Endothelial cell of umbilical vein (primary cell): ENCODE measurements at regions not wholly inside any gene's neighbourhood (a gene's known extent, or its start where the extent isn't known, plus 50 kb on each side); places are given as distances from the start of the nearest gene placed in this dataset.
"Not testable (repeated sequence)": the region's sequence is repeated elsewhere in the genome, so short reads cannot be mapped to it uniquely, and the experiment has no call there.

Experiments used
- BruUV-seq: library from RNA; stranded (reverse); fragments of 400-500 nt; replicated peaks from 2 replicates; lab custom pipeline; 2021; lab: Mats Ljungman, UMichigan
- CTCF ChIA-PET: fragments of 300-600, 350-600 bp; sonication (Branson Sonifier 250); formaldehyde crosslinking; loops from one replicate; lab custom pipeline; 2021; ENCODE audit warnings: antibody characterized with exemption, inconsistent platforms; lab: Charles Lee
- POLR2A ChIA-PET: fragments of 300-600, 350-600 bp; sonication (Branson Sonifier 250); formaldehyde crosslinking; loops from one replicate; lab custom pipeline; 2021; ENCODE audit warnings: antibody characterized with exemption, inconsistent platforms; lab: Charles Lee
- DNase-seq: peaks from one replicate; pipeline ENCODE4 v3.0.0-alpha.2; 2011; ENCODE audit warnings: low read depth, low spot score
- FAIRE-seq: peaks from 2 replicates; lab custom pipeline; 2011; peaks lifted over from hg19 to GRCh38; lab: Jason Lieb, UNC
- H2AFZ ChIP-seq: 2 replicates; pipeline ENCODE4 v1.6.0; 2012; ENCODE audit warnings: low read depth, low read length, control low read depth, inconsistent platforms
- H3K27ac ChIP-seq: 2 replicates; pipeline ENCODE4 v1.5.1; 2011; ENCODE audit warnings: low read depth, mild to moderate bottlenecking, control low read depth, low read length, moderate library complexity; ENCODE audit not compliant: insufficient read depth
- H3K27me3 ChIP-seq, 2 experiments: 2 replicates each; pipeline versions ENCODE4 v1.6.0 to v1.6.1; 2011; ENCODE audit warnings: low read length in 2 of 2, mixed read lengths in 1 of 2; ENCODE audit not compliant: control insufficient read depth in 2 of 2, insufficient read depth in 2 of 2
- H3K36me3 ChIP-seq, 2 experiments: 2 replicates in 1 of 2; 3 replicates in 1 of 2; pipeline ENCODE4 v1.5.1; 2011; ENCODE audit warnings: low read length in 2 of 2, mild to moderate bottlenecking in 1 of 2, moderate library complexity in 1 of 2; ENCODE audit not compliant: control insufficient read depth in 2 of 2, insufficient read depth in 2 of 2; ENCODE audit errors: extremely low read depth in 1 of 2
- H3K4me1 ChIP-seq: 3 replicates; pipeline ENCODE4 v1.5.1; 2011; ENCODE audit warnings: mild to moderate bottlenecking, low read length; ENCODE audit not compliant: control insufficient read depth, insufficient read depth; ENCODE audit errors: extremely low read depth
- H3K4me2 ChIP-seq: 2 replicates; pipeline ENCODE4 v1.6.1; 2011; ENCODE audit warnings: low read length, control low read depth, mixed read lengths; ENCODE audit not compliant: insufficient read depth
- H3K4me3 ChIP-seq, 3 experiments: fragments of 200-600 bp in 1 of 3; sonication (generic), shearing (Covaris generic) in 1 of 3; replicated peaks in 1 of 3; 2 replicates each; pipeline ENCODE4 v1.5.1; 2011 to 2016; ENCODE audit warnings: control low read depth in 3 of 3, low read length in 3 of 3, mild to moderate bottlenecking in 2 of 3, inconsistent platforms in 1 of 3, low read depth in 1 of 3, moderate library complexity in 1 of 3; ENCODE audit not compliant: insufficient read depth in 1 of 3
- H3K79me2 ChIP-seq: 2 replicates; pipeline ENCODE4 v1.6.0; 2012; ENCODE audit warnings: low read length, inconsistent platforms; ENCODE audit not compliant: control insufficient read depth, insufficient read depth
- H3K9ac ChIP-seq: replicated peaks from 2 replicates; pipeline ENCODE3; 2011; ENCODE audit warnings: low read length, control low read depth; ENCODE audit not compliant: insufficient read depth; ENCODE audit errors: extremely low read depth
- H3K9me1 ChIP-seq: replicated peaks from 3 replicates; pipeline ENCODE4 v1.6.0; 2011; ENCODE audit warnings: mild to moderate bottlenecking, low read length; ENCODE audit not compliant: control insufficient read depth, insufficient read depth; ENCODE audit errors: extremely low read depth
- H3K9me3 ChIP-seq: replicated peaks from 2 replicates; pipeline ENCODE4 v1.5.1; 2012; ENCODE audit warnings: low read length, inconsistent platforms; ENCODE audit not compliant: control insufficient read depth, insufficient read depth
- H4K20me1 ChIP-seq: replicated peaks from 2 replicates; pipeline ENCODE3; 2011; ENCODE audit warnings: mild to moderate bottlenecking, low read length; ENCODE audit not compliant: control insufficient read depth, insufficient read depth; ENCODE audit errors: extremely low read depth
- EZH2 ChIP-seq: IDR thresholded peaks from 2 replicates; pipeline ENCODE4 v1.6.1; 2012; ENCODE audit warnings: borderline replicate concordance, low read depth, mild to moderate bottlenecking, moderate library complexity, low read length, inconsistent platforms; ENCODE audit not compliant: severe bottlenecking
- FOS ChIP-seq: IDR thresholded peaks from 2 replicates; pipeline ENCODE4 v1.6.1; 2011; ENCODE audit warnings: mild to moderate bottlenecking, low read length, moderate library complexity, borderline replicate concordance; ENCODE audit not compliant: insufficient read depth
- GATA2 ChIP-seq: IDR thresholded peaks from 2 replicates; pipeline ENCODE4 v1.7.0; 2011; ENCODE audit warnings: low read depth, mild to moderate bottlenecking, moderate library complexity, mixed read lengths, low read length; ENCODE audit not compliant: insufficient read length, insufficient read depth
- JUN ChIP-seq: IDR thresholded peaks from 2 replicates; pipeline ENCODE4 v1.6.1; 2011; ENCODE audit warnings: borderline replicate concordance, low read depth; ENCODE audit not compliant: insufficient read length, insufficient read depth
- MYC ChIP-seq: IDR thresholded peaks from one replicate; pipeline ENCODE4 v1.6.1; 2011; ENCODE audit warnings: mild to moderate bottlenecking, low read depth, low read length
- POLR2A ChIP-seq: IDR thresholded peaks from 2 replicates; pipeline ENCODE4 v1.6.1; 2012; ENCODE audit warnings: low read depth, mild to moderate bottlenecking, control low read depth, low read length
- POLR2AphosphoS5 ChIP-seq: IDR thresholded peaks from 2 replicates; pipeline ENCODE4 v1.6.1; 2012; ENCODE audit warnings: low read depth, mild to moderate bottlenecking, control low read depth, low read length, moderate library complexity; ENCODE audit not compliant: insufficient read depth
- dilution Hi-C: fragments of 300-500 bp; cut with MboI; formaldehyde crosslinking; loops from one replicate; pipeline ENCODE4 v1.15.0; 2019; ENCODE audit warnings: low sequenced_read_pairs; ENCODE audit not compliant: extremely low pct_ligation_motif_present
- intact Hi-C: fragments of 100-400 bp; cut with micrococcal nuclease; formaldehyde crosslinking; loops from one replicate; pipeline ENCODE4 v1.10.0; 2022
- TF ChIP-seq, protein P1 (sequence below), 2 donors: IDR thresholded peaks; 1 replicate in 1 of 2; 2 replicates in 1 of 2; pipeline ENCODE4 v1.5.1; 2011; ENCODE audit warnings: low read length in 2 of 2, mild to moderate bottlenecking in 2 of 2, moderate library complexity in 2 of 2, control low read depth in 1 of 2, inconsistent platforms in 1 of 2, low read depth in 1 of 2; ENCODE audit not compliant: insufficient read depth in 1 of 2; ENCODE audit errors: extremely low read depth in 1 of 2
- TF ChIP-seq, protein P2 (sequence below): IDR thresholded peaks from 2 replicates; pipeline ENCODE4 v1.6.1; 2011; ENCODE audit not compliant: insufficient read depth, insufficient read length

DNA sequence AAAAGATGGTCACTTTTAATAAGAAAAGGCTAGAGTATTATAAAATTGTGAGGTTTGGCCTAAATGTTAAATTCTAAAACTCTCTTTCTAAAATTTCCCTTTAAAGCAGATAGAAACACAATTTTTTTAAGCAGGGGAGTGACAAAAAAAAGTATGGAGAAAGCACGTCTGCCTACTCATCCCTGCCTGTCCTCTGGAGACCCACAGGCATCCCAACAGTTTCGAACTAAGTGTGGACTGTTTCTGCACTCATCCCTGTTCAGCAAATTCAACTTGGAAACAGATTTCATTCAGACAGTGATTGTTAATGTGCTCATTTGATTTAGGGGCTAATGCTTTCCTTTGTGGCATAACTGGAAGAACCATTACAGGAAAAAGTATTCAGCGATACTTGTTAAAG, 192.6 kb upstream of the CXCL12 start:
- CTCF ChIA-PET: no interaction called here
- no peak overlapping the region for H3K27ac ChIP-seq
- H3K4me1 ChIP-seq: no peaks in the 10 kb centered on the region
- POLR2A ChIA-PET: no interaction called here
- no TSS peak for BruUV-seq
- H3K79me2 ChIP-seq: no peaks in the 10 kb centered on the region
- FAIRE-seq (no peak), DNase-seq (no peak)
- dilution Hi-C loops (no loop called here), intact Hi-C loops (no loop called here)
- H3K9me3 ChIP-seq: no peaks in the 10 kb centered on the region
- H3K4me3 ChIP-seq: no peak overlapping the region
- H3K27me3 ChIP-seq: no peaks in the 10 kb centered on the region
- peaks cover 2% of the 10 kb centered on the region for H4K20me1 ChIP-seq
- TF ChIP-seq JUN: no peak
- no peak overlapping the region for H3K9ac ChIP-seq
- H2AFZ ChIP-seq: no peak overlapping the region
- no peak overlapping the region for H3K4me2 ChIP-seq
- H3K36me3 ChIP-seq: no peaks in the 10 kb centered on the region
- no peaks in the 10 kb centered on the region for H3K9me1 ChIP-seq

DNA sequence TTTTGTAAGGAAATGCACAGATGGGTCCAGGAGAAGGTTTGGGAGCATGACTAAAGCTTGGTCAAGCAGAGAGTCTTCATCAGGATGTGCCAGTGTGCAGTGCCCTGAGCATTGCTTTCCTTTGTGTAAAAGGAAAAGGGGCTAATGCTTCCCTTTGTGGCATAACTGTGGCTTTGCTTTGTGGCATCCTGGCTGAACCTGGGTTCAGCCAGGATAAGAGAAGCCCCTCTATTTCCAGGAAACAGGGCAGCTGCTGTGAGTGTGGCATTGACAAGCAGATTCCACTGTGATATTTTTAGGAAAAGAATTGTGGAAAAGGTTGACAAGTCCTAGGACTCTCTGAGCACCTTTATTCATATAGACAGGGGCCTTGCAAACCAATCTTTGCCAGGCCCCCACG, 193.4 kb upstream of the CXCL12 start:
- no peak for FAIRE-seq
- dilution Hi-C loops: no loop called here
- Histone ChIP-seq H3K9me1 (no peaks in the 10 kb centered on the region), H3K4me2 (no peak overlapping the region), H4K20me1 (peaks cover 2% of the 10 kb centered on the region), H3K36me3 (no peaks in the 10 kb centered on the region), H3K27me3 (no peaks in the 10 kb centered on the region), H3K4me3 (no peak overlapping the region), H3K27ac (no peak overlapping the region), H2AFZ (no peak overlapping the region), H3K4me1 (no peaks in the 10 kb centered on the region), H3K9ac (no peak overlapping the region), H3K79me2 (no peaks in the 10 kb centered on the region), H3K9me3 (no peaks in the 10 kb centered on the region)
- BruUV-seq: no TSS peak
- CTCF ChIA-PET: no interaction called here
- POLR2A ChIA-PET: no interaction called here
- DNase-seq: no peak
- intact Hi-C loops: no loop called here
- TF ChIP-seq, protein P1, sequence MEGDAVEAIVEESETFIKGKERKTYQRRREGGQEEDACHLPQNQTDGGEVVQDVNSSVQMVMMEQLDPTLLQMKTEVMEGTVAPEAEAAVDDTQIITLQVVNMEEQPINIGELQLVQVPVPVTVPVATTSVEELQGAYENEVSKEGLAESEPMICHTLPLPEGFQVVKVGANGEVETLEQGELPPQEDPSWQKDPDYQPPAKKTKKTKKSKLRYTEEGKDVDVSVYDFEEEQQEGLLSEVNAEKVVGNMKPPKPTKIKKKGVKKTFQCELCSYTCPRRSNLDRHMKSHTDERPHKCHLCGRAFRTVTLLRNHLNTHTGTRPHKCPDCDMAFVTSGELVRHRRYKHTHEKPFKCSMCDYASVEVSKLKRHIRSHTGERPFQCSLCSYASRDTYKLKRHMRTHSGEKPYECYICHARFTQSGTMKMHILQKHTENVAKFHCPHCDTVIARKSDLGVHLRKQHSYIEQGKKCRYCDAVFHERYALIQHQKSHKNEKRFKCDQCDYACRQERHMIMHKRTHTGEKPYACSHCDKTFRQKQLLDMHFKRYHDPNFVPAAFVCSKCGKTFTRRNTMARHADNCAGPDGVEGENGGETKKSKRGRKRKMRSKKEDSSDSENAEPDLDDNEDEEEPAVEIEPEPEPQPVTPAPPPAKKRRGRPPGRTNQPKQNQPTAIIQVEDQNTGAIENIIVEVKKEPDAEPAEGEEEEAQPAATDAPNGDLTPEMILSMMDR (IDR thresholded peaks at IDR 0.05; ENCODE audit: extremely low read depth in 1 of 2, insufficient read depth in 1 of 2, low read depth in 1 of 2, low read length in 2 of 2): no peak
- no peak for TF ChIP-seq JUN
- no peak for TF ChIP-seq EZH2
- TF ChIP-seq GATA2: no peak
- no peak for TF ChIP-seq MYC
- no peak for TF ChIP-seq POLR2AphosphoS5
- TF ChIP-seq, protein P2, sequence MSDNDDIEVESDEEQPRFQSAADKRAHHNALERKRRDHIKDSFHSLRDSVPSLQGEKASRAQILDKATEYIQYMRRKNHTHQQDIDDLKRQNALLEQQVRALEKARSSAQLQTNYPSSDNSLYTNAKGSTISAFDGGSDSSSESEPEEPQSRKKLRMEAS: no peak
- TF ChIP-seq POLR2A: no peak
- TF ChIP-seq FOS: no peak

DNA sequence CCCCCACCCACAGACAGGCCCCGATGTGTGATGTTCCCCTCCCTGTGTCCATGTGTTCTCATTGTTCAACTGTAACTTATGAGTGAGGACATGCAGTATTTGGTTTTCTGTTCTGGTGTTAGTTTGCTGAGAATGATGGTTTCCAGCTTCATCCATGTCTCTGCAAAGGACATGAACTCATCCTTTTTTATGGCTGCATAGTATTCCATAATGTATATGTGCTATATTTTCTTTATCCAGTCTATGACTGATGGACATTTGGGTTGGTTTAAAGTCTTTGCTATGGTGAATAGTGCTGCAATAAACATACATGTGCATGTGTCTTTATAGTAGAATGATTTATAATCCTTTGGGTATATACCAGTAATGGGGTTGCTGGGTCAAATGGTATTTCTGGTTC, 194.1 kb upstream of the CXCL12 start:
- H3K36me3 ChIP-seq, H3K9me3 ChIP-seq, BruUV-seq, DNase-seq, H3K9me1 ChIP-seq, dilution Hi-C loops, H4K20me1 ChIP-seq, CTCF ChIA-PET, H3K4me1 ChIP-seq, H3K9ac ChIP-seq, H3K27me3 ChIP-seq, H2AFZ ChIP-seq, H3K79me2 ChIP-seq, H3K4me3 ChIP-seq, H3K4me2 ChIP-seq, POLR2A ChIA-PET, intact Hi-C loops, H3K27ac ChIP-seq, FAIRE-seq: not testable (repeated sequence)
